ENCODE measurements at regions not wholly inside any gene's neighbourhood (a gene's known extent, or its start where the extent isn't known, plus 50 kb on each side); places are given as distances from the start of the nearest gene placed in this dataset.

DNA sequence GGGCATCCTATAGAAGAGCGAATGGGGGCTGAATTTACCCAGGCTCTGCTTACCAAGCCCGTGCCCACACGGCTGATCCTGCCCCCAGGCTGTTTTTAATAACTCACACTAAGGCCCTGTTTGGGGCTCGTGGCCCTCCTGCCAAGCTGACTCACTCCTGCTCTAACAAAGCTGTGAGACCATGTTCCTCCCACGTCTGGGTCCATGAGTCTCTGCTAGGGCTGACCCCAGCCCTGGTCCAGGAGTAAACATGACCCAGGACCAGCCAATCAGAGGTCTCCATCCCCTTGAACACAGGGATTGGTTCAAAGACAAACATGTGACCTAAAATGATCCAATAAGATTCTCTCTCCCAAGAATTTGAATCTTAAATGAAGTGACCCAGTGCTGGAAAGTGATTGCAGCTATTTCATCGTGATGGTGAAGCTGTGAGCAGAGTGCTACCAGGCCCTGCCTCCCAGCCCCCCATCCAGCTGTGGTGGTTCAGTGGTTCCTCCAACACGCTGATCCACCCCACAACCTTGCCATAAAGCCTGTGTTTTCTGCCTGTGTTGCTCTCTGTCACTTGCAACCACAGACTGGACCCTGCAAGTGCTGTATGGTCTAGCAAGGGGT is 57.2 kb downstream of the C16orf82 start:
- DNase-seq (ENCODE audit: low read depth), result peak; percentile 21

DNA sequence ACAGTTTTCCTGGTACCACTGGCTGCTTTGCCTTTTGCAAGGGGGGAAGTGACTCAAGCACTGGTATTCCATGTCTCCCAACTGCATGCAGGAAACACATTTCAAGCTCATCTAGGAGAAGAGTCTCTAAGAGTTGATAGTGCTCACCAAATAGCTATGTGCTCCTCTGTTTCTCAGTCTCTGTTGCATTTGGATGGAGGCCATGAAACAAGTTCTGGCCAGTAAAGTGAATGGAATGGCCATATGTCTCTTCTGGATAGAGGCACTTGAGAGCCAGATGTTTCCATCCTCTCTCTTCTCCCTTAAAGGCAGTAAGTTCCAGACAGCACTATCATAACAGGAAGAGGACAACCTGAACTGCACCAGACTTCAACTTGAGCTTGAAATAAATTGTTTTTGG is 60.6 kb downstream of the C16orf82 start:
- DNase-seq (ENCODE audit: low read depth), result peak; percentile 86

DNA sequence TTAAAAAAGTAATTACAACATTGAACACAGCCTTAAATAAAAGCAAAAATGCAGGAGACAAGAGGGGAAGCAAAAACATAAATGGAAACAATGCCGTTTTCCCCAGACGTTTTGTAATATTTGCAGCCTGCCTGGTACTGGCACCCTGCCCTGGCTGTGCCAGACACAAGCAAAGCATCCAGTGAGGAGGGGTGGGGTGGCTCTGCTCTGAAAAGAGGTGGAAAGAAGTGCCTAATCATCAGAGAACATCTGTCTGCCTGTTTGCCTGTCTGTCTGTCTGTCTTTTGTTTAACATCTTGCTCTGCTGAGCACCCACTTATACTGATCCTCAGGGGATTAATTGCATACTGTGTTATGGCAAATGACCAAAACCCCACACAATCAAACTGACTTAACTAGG is 62.7 kb downstream of the C16orf82 start:
- DNase-seq (ENCODE audit: low read depth), result no peak

DNA sequence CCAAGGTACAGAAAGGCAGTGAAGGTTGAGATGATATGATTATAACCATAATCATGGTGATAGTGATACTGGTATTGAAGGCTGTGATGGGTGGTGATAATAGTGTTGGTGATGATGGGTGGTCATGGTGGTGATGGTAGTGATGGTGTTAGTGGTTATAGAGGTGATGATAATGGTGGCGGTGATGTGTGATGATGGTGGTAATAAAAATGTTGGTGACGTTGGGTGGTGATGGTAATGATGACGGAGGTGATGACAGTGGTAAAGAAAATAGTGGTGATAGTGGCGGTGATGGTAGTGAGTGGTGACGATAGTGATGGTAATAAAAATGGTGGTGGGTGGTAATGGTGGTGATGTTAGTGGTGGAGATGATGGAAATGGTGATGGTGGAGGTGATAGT is 65.1 kb upstream of the KDM8 start:
- DNase-seq (ENCODE audit: low read depth), result no peak

DNA sequence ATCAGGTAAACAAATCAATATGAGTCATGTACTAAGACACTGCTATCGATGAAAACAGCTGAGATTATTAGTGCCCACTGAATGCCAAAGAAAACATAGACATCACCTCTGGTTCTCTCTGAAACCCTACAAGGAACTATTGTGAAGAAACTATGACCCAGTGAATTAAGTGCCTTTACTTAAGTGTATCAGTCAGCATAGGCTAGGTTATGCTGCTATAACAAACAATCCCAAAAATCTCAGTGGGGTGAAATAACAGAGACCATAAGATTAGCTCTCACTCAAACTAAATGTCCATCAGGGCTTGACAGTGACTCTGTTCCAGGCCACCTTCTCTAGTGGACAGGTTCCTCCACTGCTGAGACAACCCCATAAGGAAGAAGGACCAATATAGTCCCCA is 57.7 kb upstream of the KDM8 start:
- DNase-seq (ENCODE audit: low read depth), result no peak

- no peak for DNase-seq (ENCODE audit: low read depth)
These were observed 53.3 kb upstream of the KDM8 start for GRCh38 chr16:27149986-27150385.

DNA sequence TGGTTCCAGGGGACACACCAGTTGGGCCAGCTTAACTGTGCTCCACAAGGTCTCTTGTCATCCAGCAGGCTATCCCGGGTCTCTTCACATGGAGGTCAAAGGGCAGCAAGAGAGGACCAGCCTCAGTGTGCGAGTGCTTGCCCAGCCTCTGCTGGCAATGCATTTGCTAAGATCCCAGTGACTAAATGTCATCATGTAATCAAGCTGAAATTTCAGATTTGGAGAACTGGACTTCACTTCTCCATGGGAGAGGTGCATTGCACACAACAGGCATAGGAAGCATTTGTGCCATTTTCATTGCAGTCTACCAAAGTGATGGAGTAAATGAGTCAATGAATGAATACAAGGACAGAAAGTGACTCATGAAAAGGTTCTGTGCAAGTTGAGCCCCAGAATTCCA is 51.2 kb upstream of the KDM8 start:
- DNase-seq (ENCODE audit: low read depth), result no peak

DNA sequence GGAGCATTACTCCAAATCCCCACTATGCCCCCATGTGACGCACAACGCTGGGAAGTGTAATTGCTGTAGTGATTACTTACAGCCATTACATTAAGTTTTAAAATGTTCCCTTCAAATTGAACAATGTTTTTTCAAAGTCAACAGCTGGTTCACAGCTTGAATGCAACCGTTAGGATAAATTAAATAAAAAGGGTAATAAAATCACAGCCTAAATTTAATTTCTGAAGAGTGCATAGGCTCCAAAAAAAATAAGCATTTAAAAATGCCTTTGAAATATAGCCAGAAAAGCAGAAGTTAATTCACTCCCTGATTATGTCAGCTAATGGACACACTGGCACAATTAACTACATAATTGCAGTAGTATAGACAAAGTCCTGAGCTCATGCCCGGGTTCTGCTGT is 50.5 kb upstream of the KDM8 start:
- no peak for DNase-seq (ENCODE audit: low read depth)
